ENCODE measurements at regions not wholly inside any gene's neighbourhood (a gene's known extent, or its start where the extent isn't known, plus 50 kb on each side); places are given as distances from the start of the nearest gene placed in this dataset.
"Not testable (repeated sequence)": the region's sequence is repeated elsewhere in the genome, so short reads cannot be mapped to it uniquely, and the experiment has no call there.

DNA sequence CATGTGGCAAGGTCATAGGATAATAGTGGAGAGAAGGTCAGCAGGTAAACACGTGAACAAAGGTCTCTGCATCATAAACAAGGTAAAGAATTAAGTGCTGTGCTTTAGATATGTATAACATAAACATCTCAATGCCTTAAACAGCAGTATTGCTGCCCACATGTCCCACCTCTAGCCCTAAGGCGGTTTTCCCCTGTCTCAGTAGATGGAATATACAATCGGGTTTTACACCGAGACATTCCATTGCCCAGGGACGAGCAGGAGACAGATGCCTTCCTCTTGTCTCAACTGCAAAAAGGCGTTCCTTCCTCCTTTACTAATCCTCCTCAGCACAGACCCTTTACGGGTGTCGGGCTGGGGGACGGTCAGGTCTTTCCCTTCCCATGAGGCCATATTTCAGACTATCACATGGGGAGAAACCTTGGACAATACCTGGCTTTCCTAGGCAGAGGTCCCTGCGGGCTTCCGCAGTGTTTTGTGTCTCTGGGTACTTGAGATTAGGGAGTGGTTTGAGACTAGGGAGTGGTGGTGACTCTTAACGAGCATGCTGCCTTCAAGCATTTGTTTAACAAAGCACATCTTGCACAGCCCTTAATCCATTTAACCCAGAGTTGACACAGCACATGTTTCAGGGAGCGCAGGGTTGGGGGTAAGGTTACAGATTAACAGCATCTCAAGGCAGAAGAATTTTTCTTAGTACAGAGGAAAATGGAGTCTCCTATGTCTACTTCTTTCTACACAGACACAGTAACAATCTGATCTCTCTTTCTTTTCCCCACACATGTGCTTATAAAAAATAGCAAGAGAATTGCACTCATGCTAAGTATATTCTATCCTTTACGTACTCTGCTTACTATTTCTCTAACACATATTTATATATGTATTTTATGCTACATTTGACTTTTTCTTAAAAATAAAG is 347.7 kb upstream of the TMEFF2 start:
- DNase-seq = not testable (repeated sequence)

DNA sequence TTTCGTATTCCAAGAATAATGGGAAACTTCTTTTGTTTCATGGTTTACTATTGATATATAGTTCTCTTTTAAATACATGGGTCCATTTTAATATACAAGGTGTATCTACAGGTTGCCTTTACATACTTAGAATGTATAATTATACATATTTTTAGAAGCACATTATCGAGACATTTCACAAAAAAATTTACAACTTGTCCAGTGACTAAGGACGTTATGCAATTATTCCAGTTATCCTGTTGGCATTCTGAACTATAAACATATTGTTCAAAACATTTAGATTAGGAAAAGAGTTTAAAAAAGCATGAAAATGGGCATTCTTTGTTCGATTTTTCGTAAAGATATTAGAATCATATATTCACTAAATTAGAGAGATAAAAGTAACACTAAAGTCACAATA is 344.6 kb upstream of the TMEFF2 start:
- no peak for DNase-seq

DNA sequence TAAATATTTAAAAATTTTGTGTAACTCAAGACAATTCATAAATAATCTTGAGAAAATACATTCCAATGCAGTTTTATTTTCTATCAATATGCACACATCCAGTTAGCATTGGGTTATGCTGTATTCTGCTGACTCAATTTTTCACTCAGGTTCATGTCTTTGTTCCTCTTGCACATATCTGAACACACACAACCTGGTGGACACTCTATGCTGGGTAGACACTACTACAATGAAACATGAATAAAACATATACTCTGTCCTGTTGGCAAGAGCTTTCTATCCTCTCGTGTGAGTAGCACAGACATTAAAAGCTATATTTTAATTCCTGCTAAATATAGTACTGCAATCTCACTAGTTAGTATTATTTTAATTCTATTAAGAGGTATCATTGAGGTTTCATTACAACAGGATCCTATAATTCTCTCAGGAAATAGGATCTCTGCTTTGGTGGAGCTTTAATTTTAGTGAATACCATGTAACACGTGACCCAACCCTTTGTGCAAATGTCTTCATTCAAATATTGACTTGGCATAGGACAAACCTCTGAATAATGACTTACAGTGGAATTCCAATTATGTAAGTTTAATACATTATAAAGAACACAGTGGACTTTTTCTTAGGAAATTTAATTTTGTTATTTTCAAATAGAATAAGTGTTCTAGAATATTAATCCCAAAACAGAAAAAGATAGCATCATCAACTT is 342.3 kb upstream of the TMEFF2 start:
- no peak for DNase-seq

DNA sequence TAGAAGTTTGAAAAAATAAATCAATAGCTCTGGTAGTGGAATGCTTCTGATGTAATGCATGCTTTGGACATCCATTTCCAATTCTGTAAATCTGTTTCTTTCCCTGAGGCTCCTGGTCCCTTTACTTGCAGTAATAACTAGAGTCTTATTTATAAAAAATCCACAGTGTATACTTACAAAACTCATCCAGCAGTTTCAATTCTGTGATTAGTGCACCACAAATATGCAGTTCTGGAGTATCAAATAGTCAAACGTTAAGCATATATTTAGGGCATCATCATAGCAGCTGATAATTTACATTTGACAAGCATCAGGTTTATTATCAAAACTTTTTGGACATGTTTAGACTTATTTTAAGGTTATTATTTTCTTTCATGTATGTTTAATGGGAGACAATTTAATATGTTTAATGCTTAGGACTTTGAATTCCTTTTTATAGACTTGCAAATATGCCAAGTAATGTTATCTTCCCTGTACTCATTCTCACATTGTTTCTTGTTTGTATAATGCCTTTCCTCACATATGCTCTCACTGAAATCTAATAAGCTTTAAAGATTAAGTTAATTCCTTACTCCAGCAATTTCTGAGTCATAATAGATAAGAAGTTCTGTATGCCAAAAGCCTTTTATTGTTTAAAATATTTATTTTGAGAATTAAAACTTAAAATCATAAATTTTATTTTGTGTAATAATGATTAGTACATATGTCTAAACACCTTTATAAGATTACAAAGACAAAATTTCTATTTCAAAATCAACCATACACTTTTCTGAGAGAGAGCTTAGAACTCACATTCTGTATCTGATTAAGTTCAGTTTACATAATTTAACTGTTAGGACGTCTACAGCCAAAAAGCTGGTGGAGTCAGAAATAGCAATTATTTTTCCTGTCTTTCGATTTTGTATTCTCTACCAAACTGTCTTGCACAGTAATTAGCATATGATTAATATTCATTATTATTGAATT is 341.5 kb upstream of the TMEFF2 start:
- no peak for DNase-seq

DNA sequence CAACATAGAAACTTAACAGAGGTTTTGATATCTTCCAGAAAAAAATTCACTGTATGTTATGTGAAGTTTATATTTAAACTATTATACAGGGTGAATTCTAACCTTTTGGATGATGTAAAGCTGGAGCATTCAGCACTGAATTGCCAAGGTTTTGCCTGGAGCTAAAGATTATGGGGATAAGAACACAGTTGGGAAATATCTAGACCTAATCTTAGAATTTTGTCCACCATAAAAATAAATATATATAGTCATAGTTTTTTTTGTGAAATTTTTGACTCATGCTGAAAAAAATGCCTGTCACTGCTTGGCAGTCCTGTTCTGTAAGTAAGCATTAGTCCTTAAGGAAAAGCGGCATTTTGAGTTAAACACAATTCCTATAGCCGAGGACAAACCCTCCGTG is 339.3 kb upstream of the TMEFF2 start:
- no peak for DNase-seq

DNA sequence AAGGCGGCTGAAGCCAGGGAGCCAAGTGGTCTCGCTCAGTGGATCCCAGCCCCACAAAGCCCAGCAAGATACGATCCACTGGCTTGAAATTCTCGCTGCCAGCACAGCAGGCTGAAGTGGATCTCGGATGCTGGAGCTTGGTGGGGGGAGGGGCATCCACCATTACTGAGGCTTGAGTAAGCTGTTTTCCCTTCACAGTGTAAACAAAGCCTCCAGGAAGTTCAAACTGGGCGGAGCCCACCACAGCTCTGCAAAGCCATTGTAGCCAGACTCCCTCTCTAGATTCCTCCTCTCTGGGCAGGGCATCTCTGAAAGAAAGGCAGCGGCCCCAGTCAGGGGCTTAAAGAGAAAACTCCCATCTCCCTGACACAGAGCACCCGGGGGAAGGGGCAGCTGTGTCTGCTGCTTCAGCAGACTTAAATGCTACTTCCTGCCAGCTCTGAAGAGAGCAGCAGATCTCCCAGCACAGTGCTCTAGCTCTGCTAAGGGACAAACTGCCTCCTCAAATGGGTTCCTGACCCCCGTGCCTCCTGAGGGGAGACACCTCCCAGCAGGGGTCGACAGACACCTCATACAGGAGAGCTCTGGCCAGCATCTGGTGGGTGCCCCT is 330.0 kb upstream of the TMEFF2 start:
- DNase-seq = not testable (repeated sequence)

DNA sequence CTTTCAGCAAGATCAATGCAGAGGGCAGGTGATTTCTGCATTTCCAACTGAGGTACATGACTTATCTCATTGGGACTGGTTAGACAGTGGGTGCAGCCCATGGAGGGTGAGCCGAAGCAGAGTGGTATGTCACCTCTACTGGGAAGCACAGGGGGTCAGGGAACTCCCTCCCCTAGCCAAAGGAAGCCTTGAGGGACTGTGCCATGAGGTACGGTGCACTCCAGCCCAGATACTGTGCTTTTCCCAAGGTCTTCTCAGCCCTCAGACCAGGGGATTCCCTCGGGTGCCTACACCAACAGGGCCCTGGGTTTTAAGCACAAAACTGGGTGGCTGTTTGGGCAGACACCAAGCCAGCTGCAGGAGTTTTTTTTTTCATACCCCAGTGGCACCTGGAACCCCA is 329.5 kb upstream of the TMEFF2 start:
- DNase-seq = not testable (repeated sequence)

DNA sequence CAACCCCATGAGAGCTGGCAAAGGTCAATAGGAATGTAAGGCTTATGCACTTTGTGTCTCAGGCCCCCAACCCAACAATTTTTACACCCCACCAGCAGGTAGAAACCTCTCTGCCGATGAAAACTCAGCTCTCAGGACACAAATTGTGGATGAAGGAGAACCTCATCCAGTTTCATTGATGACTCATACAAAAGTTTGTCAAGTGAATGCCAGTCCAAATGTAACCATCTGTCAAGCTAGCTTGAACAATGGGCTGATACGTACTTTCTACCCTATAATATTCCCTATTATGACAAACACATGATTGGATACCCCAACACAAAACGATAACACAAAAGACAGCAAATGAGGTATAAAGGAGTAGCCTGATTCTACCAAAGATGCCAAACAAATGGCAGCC is 321.2 kb upstream of the TMEFF2 start:
- no peak for DNase-seq

DNA sequence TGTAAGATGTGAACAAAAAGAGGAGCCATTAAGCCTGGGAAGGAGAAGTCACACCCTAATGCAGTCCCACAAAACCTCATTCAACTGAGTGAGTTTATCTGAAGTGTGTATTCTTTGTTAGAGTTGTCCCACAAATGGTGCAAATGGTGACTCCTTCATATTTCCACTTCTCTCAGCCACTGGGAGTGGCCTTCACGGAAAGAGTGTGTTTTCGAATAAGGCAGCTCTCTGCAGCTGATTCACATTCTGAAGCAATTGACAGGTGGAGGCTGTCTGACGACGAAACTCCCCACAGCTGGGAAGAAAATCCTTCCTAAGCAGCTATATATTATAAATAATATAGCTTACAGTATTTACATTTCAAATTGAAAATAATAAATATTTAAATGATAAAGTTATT is 318.8 kb upstream of the TMEFF2 start:
- no peak for DNase-seq

DNA sequence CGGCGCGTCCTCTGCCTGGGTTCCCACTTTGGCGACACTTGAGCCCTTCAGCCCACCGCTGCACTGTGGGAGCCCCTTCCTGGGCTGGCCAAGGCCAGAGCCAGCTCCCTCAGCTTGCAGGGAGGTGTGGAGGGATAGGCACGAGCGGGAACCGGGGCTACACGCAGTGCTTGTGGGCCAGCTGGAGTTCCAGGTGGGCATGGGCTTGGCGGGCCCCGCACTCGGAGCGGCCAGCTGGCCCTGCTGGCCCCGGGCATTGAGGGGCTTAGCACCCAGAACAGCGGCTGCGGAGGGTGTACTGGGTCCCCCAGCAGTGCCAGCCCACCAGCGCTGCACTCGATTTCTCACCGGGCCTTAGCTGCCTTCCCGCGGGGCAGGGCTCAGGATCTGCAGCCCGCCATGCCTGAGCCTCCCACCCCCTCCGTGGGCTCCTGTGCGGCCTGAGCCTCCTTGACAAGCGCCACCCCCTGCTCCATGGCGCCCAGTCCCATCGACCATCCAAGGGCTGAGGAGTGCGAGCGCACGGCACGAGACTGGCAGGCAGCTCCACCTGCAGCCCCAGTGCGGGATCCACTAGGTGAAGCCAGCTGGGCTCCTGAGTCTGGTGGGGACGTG is 313.2 kb upstream of the TMEFF2 start:
- DNase-seq = not testable (repeated sequence)

DNA sequence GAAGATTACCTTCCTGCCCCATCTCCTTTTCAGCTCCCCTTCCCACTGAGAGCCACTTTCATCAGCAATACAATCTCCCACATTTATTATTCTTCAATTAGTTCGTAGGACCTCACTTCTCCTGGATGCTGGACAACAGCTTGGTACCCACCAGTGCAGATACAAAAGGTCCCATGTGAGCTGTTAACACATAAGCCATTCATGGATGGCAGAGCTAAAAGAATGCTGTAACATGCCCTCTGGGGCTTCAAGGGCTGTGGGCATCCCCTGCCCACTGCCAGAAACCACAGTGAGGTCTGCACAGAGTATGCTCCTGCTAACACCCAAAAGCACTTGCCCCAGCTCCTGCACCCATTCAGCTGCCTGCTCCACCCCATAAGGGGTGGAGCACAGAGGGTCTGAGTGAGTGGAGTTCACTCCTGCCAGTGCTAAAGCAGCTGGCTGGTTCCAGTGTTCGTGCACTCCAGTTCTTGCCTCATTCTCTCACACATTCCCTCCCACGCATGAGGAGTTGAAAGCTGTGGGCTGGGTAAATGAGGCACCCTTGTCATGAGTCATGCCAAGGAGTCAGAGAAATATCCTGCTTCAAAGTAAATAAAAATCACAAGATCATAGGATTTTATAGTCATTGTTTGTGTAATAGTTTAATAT is 305.9 kb upstream of the TMEFF2 start:
- DNase-seq = no peak

DNA sequence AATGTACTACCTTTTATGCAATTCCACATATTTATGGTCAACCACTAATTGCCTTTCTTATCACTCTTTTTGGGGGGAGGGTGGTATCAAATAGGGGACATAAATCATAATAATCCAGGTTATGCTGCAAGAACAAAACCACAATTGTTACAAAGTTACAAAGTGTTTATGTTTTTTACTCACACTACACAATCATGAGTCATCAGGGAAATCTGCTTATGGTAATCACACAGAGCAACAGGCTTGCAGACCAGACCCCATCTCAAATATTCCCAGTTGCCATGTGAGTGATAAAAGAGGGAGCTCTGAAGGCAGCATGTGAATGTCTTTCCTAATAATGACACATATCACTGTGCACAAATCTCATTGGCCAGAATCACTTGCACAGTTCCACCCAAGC is 304.7 kb upstream of the TMEFF2 start:
- no peak for DNase-seq

DNA sequence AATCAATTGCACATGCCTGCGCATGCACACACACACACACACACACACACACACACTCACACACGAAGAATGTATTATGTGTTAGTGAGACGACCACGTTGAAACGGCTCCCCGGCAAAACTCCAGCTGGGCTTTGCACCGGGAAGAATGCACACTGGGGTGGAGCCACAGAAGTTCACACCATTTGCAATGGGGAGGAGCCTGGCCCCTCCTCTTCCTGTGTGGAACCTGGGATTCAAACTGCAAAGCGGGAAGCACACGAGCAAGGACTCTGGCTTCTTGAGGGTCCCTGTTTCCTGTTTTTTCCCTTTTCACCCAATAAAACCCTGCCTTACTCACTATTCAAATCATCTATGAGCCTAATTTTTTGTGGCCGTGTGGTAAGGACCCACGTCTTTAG is 304.0 kb upstream of the TMEFF2 start:
- no peak for DNase-seq

DNA sequence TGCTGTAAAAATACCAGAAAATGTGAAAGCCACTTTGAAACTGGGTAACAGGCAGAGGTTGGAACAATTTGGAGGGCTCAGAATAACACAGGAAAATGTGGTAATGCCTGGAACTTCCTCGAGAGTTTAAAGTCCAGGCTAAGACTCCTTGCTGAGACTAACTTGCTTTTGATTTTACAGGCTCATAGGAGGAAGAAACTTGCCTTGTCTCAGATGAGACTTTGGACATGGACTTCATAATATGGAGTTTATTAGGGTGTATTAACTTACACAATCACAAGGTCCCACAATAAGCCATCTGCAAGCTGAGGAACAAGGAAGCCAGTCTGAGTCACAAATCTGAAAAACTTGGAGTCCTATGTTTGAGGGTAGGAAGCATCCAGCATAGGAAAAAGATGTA is 293.4 kb upstream of the TMEFF2 start:
- DNase-seq = not testable (repeated sequence)

DNA sequence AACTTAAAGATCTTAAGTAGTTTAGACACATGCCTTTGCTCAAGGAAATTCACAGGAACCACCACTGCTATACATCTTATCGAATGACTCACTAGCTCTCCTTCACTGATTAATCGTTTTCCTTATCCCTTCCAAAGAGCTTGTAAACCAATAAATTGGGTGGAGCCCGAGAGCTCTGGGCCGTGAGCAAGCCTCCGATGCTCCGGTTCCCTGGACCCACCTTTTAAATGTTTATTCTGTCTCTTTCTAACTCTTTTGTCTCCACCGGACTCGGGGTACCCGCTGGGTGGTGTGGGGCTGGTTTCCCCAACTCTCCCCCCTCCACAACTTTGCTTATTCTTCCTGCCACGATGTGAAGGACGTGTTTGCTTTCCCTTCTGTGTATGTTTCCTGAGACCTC is 292.9 kb upstream of the TMEFF2 start:
- DNase-seq = no peak

DNA sequence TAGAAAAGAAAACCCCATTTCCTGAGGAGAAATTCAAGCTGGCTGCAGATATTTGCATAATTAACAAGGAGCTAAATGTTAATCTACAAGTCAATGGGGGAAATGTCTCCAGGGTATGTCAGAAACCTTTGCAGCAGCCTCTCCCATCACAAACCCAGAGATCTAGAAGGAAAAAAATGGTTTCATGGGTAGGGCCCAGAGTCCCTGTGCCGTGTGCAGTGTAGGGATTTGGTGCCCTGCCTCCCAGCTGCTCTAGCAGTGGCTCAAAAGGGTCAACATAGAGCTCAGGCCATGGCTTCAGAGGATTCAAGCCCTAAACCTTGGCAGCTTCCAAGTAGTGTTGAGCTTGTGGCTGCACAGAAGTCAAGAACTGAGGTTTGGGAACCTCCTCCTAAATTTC is 290.2 kb upstream of the TMEFF2 start:
- no peak for DNase-seq

DNA sequence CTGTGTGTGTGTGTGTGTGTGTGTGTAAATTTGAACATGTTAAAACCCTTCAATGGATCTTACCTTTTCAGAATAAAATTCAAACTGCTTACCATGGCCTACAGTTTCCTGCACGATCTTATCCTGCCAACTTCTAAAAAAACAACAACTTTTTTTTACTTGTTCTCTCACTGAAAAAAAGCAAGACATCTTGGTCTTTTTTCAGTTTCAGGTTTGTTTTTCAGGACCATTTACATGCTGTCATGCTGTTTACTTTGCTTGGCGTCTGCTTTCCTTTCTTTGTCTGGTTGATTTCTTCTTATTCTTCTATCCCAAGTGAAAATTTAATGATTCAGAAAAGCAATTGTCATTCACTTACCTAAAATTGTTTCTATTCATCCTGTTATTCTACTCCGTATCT is 286.3 kb upstream of the TMEFF2 start:
- DNase-seq = no peak

DNA sequence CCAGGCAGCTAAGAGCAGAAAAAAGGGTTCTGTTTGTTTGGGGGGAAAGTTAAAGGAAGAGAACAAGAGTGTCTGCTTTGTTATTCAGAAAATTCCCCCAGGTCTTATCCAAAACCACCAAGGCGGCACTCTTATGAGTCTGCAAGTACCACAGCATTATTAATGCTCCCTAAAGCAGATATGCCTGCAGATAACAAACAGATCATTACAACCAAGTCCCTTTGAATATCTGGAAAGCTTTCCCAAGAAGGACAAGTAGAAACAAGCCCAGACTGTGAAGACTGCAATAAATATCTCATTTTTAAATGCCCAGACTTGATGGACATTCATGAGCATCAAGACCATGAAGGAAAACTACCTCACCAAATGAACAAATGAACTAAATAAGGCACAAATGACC is 278.6 kb upstream of the TMEFF2 start:
- no peak for DNase-seq

DNA sequence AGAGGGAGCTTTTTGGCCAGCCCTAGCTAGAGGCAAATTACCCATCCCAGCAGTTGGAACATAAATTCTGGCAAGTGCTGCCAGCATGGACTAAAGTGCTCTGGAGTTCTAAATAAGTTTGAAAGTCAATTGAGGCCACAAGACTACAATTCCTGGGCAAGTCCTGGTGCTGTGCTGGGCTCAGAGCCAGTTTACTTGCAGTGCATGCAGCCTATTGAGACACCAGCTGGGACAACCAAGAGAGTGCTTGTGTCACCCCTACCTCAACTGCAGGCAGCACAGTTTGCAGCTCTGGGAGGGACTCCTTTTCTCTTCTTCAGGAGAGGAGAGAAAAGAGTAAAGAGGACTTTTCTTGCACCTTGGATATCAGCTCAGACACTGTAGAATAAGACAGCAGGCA is 277.2 kb upstream of the TMEFF2 start:
- DNase-seq = no peak

DNA sequence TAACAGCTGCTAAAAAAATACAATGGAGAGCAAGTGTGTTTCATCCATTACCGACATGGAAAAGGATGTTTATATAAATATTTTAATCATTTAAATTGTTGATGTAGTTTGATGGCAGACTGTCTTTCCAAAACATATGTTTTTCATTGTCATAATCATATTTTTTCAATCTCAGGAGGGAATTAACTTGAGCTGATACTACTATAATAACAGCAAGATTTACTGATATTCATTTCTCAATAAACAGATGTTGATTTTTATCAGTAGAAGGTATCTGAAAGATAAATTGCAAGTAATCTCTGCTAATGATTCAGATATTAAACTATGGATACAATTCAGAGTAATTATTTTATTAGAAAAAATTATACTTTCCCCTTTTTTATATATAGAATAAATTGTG is 274.9 kb upstream of the TMEFF2 start:
- DNase-seq = no peak

DNA sequence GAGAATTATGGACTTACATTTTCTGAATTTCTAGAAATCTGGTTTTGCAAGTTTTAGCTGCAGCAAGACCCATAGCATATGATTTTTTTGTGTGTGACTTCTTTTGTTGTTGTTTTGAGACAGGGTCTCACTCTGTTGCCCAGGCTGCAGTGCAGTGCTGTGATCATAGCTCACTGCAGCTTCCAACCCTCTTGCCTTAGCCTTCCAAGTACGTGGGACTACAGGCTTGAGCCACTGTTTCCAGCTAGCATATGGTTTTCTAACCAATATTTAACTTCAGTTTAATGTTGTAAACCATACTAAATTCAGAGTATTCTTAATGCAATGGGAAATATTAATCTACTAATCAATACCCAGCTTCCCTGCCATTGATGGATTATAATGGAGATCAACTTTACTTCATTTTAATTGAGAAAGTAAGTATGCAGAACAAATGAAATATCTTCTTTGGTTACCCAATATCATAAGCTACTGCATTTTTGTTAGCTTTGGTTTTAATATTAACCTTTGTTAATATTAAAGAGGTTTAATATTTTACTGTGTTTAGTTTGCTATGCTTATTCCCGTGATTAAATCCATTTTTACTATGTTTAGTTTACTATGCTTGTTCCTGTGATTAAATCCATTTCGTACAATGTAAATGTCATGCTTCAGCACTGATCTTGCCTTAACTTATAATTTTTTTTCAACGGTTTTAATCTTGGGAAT is 273.4 kb upstream of the TMEFF2 start:
- DNase-seq = no peak
